Spleen (tissue), 11 donors: ENCODE measurements at regions not wholly inside any gene's neighbourhood (a gene's known extent, or its start where the extent isn't known, plus 50 kb on each side); places are given as distances from the start of the nearest gene placed in this dataset.
"Not testable (repeated sequence)": the region's sequence is repeated elsewhere in the genome, so short reads cannot be mapped to it uniquely, and the experiment has no call there.

Experiments
- DNase-seq: peaks from one replicate; pipeline ENCODE4 v3.0.0-alpha.2; 2020
- H3K27ac ChIP-seq, 8 donors: fragments of 200-600 bp; sonication (generic) in 7 of 8; 1 replicate in 4 of 8; 2 replicates in 4 of 8; pipeline versions ENCODE4 v1.5.0 to v1.8.0; 2016 to 2021; ENCODE audit warnings: inconsistent platforms in 4 of 8, mild to moderate bottlenecking in 4 of 8, moderate library complexity in 1 of 8
- H3K27me3 ChIP-seq, 7 donors: fragments of 200-600 bp; sonication (generic) in 6 of 7; replicated peaks in 1 of 7; 1 replicate in 4 of 7; 2 replicates in 3 of 7; pipeline versions ENCODE4 v1.5.0 to v1.8.0; 2016 to 2021; ENCODE audit warnings: inconsistent platforms in 3 of 7, mild to moderate bottlenecking in 1 of 7
- H3K36me3 ChIP-seq, 6 donors: fragments of 200-600 bp; sonication (generic) in 5 of 6; 1 replicate in 4 of 6; 2 replicates in 2 of 6; pipeline versions ENCODE4 v1.5.0 to v1.8.0; 2016 to 2021; ENCODE audit warnings: inconsistent platforms in 2 of 6
- H3K4me1 ChIP-seq, 6 donors: fragments of 200-600 bp; sonication (generic) in 5 of 6; 1 replicate in 3 of 6; 2 replicates in 3 of 6; pipeline versions ENCODE4 v1.5.0 to v1.8.0; 2016 to 2021; ENCODE audit warnings: inconsistent platforms in 3 of 6
- H3K4me3 ChIP-seq, 8 donors: fragments of 200-600 bp; sonication (generic) in 7 of 8; 1 replicate in 4 of 8; 2 replicates in 4 of 8; pipeline versions ENCODE4 v1.5.0 to v1.8.0; 2016 to 2021; ENCODE audit warnings: inconsistent platforms in 4 of 8, mild to moderate bottlenecking in 4 of 8, moderate library complexity in 2 of 8
- H3K9me3 ChIP-seq, 8 donors: fragments of 200-600 bp; sonication (generic) in 7 of 8; 1 replicate in 4 of 8; 2 replicates in 4 of 8; pipeline versions ENCODE4 v1.5.0 to v1.8.0; 2016 to 2021; ENCODE audit warnings: inconsistent platforms in 4 of 8
- CTCF ChIP-seq, 11 experiments: fragments of 200-600 bp in 7 of 11; fragments of 450-650 bp in 4 of 11; sonication (generic) in 4 of 11; IDR thresholded peaks in 8 of 11; conservative IDR thresholded peaks in 3 of 11; 1 replicate in 7 of 11; 2 replicates in 4 of 11; pipeline versions ENCODE4 v1.4.0 to v1.8.0; 2016 to 2021; ENCODE audit warnings: antibody characterized with exemption in 11 of 11, inconsistent platforms in 4 of 11, mild to moderate bottlenecking in 1 of 11
- POLR2A ChIP-seq, 3 donors: fragments of 450-650 bp; IDR thresholded peaks; one replicate each; pipeline ENCODE4 v1.5.1; 2017; ENCODE audit warnings: antibody characterized with exemption in 3 of 3, mild to moderate bottlenecking in 1 of 3
- POLR2AphosphoS5 ChIP-seq, 3 donors: sonication (generic); formaldehyde crosslinking; IDR thresholded peaks; one replicate each; pipeline ENCODE4 v1.5.1; 2017; ENCODE audit warnings: antibody characterized with exemption in 3 of 3
- WGBS, 5 donors: extraction: QIAGEN DNeasy Blood & Tissue Kit in 3 of 5; methylation state at CpG; one replicate each; pipeline versions ENCODE4 v1.1.5 to v1.1.7; 2013 to 2018; 5-methylcytosine and 5-hydroxymethylcytosine counted together
- intact Hi-C: fragments of 100-400 bp; cut with DNase I; formaldehyde crosslinking; loops from one replicate; pipeline ENCODE4 v1.15.0; 2023; ENCODE audit warnings: low total_unique reads
- donor health status: healthy with polysubstance abuse.
- donor health status: DM: no; HTN: no; CAD: no; lungs with moderate emphysema.
- donor health status: DM: no; HTN: no; CAD: no.
- donor health status: Bipolar disorder and iron deficiency.
- donor health status: healthy.
- donor health status: DM: no; HTN: no; CAD: no.
- donor health status: DM: yes; HTN: yes; CAD: no.

GRCh38 chr18:1436199-1436598 is 531.5 kb downstream of the ADCYAP1 start:
- Histone ChIP-seq H3K4me3 (no peak overlapping the region), H3K27ac (no peak overlapping the region), H3K9me3 (no peaks in the 10 kb centered on the region), H3K4me1 (no peaks in the 10 kb centered on the region), H3K27me3 (no peaks in the 10 kb centered on the region), H3K36me3 (no peaks in the 10 kb centered on the region)
- no peak for TF ChIP-seq CTCF (IDR thresholded peaks at IDR 0.05 in 8 of 11, conservative IDR thresholded peaks at IDR 0.05 in 3 of 11)
- TF ChIP-seq POLR2AphosphoS5 (IDR thresholded peaks at IDR 0.05): no peak
- TF ChIP-seq POLR2A (IDR thresholded peaks at IDR 0.05): no peak
- 80 to 92% (median 86%) methylated on average over 5 of the region's 5 CpGs for WGBS, 5 donors
- no peak for DNase-seq
- intact Hi-C loops: no loop called here

GRCh38 chr18:1438458-1438910 is 533.8 kb downstream of the ADCYAP1 start:
- H3K27me3 ChIP-seq: no peaks in the 10 kb centered on the region
- no peak for DNase-seq
- H3K27ac ChIP-seq: no peak overlapping the region
- intact Hi-C loops: no loop called here
- no peak overlapping the region for H3K4me3 ChIP-seq
- H3K4me1 ChIP-seq: no peaks in the 10 kb centered on the region
- H3K36me3 ChIP-seq: no peaks in the 10 kb centered on the region
- TF ChIP-seq POLR2A (IDR thresholded peaks at IDR 0.05) (no peak), POLR2AphosphoS5 (IDR thresholded peaks at IDR 0.05) (no peak), CTCF (IDR thresholded peaks at IDR 0.05 in 8 of 11, conservative IDR thresholded peaks at IDR 0.05 in 3 of 11) (no peak)
- no peaks in the 10 kb centered on the region for H3K9me3 ChIP-seq
- 81 to 88% (median 83%) methylated on average over 8 of the region's 8 CpGs for WGBS, 5 donors

- no peaks in the 10 kb centered on the region for H3K27me3 ChIP-seq
- H3K4me3 ChIP-seq: no peak overlapping the region
- H3K4me1 ChIP-seq: no peaks in the 10 kb centered on the region
- no peak for DNase-seq
- 70 to 95% (median 82%) methylated on average over 3 of the region's 3 CpGs for WGBS, 5 donors
- no peaks in the 10 kb centered on the region for H3K36me3 ChIP-seq
- no peak overlapping the region for H3K27ac ChIP-seq
- H3K9me3 ChIP-seq: no peaks in the 10 kb centered on the region
- TF ChIP-seq POLR2AphosphoS5 (IDR thresholded peaks at IDR 0.05): no peak
- TF ChIP-seq CTCF (IDR thresholded peaks at IDR 0.05 in 8 of 11, conservative IDR thresholded peaks at IDR 0.05 in 3 of 11): no peak
- TF ChIP-seq POLR2A (IDR thresholded peaks at IDR 0.05): no peak
- intact Hi-C loops: no loop called here
Measured at GRCh38 chr18:1438967-1439366, 534.3 kb downstream of the ADCYAP1 start.

- H3K4me1 ChIP-seq, H3K27me3 ChIP-seq, H3K9me3 ChIP-seq, intact Hi-C loops, H3K4me3 ChIP-seq, DNase-seq, H3K27ac ChIP-seq, H3K36me3 ChIP-seq: not testable (repeated sequence)
- WGBS, 5 donors: 62 to 70% (median 63%) methylated on average over 2 of the region's 2 CpGs
Measured at GRCh38 chr18:1444062-1444461, 539.4 kb downstream of the ADCYAP1 start.

- H3K4me1 ChIP-seq: no peaks in the 10 kb centered on the region
- no peaks in the 10 kb centered on the region for H3K27me3 ChIP-seq
- intact Hi-C loops: no loop called here
- WGBS, 5 donors: 59 to 83% (median 73%) methylated on average over 1 of the region's 1 CpG
- H3K27ac ChIP-seq: no peak overlapping the region
- TF ChIP-seq CTCF (IDR thresholded peaks at IDR 0.05 in 8 of 11, conservative IDR thresholded peaks at IDR 0.05 in 3 of 11): no peak
- no peak for TF ChIP-seq POLR2AphosphoS5 (IDR thresholded peaks at IDR 0.05)
- no peak for TF ChIP-seq POLR2A (IDR thresholded peaks at IDR 0.05)
- no peaks in the 10 kb centered on the region for H3K36me3 ChIP-seq
- DNase-seq: no peak
- no peak overlapping the region for H3K4me3 ChIP-seq
- H3K9me3 ChIP-seq: peaks cover 0 to 14% (median 5%) of the 10 kb centered on the region in 8 donors
Measured at GRCh38 chr18:1446765-1447164, 542.1 kb downstream of the ADCYAP1 start.
